Upper lobe of left lung (tissue), 6 donors: ENCODE measurements at regions not wholly inside any gene's neighbourhood (a gene's known extent, or its start where the extent isn't known, plus 50 kb on each side); places are given as distances from the start of the nearest gene placed in this dataset.
"Not testable (repeated sequence)": the region's sequence is repeated elsewhere in the genome, so short reads cannot be mapped to it uniquely, and the experiment has no call there.

Experiments used
- ATAC-seq, 2 donors: fragments of 200-7000 bp; cut with Tn5 transposase; one replicate each; pipeline ENCODE4 v1.9.1; 2022; ENCODE audit warnings: mild to moderate bottlenecking in 2 of 2, moderate library complexity in 2 of 2; ENCODE audit not compliant: low FRiP score in 2 of 2
- DNase-seq, 2 donors: peaks; one replicate each; pipeline ENCODE4 v3.0.0-alpha.2; 2019 to 2020
- H3K27ac ChIP-seq, 4 donors: fragments of 200-600 bp; sonication (generic); one replicate each; pipeline ENCODE4 v1.5.1; 2016 to 2019
- H3K27me3 ChIP-seq, 4 donors: fragments of 200-600 bp; sonication (generic); one replicate each; pipeline ENCODE4 v1.5.1; 2017 to 2019
- H3K36me3 ChIP-seq, 4 donors: fragments of 200-600 bp; sonication (generic); one replicate each; pipeline ENCODE4 v1.5.1; 2016 to 2019
- H3K4me1 ChIP-seq, 4 donors: fragments of 200-600 bp; sonication (generic); one replicate each; pipeline ENCODE4 v1.5.1; 2018 to 2019
- H3K4me3 ChIP-seq, 4 donors: fragments of 200-600 bp; sonication (generic); one replicate each; pipeline ENCODE4 v1.5.1; 2017 to 2019; ENCODE audit warnings: mild to moderate bottlenecking in 2 of 4, moderate library complexity in 1 of 4
- H3K9me3 ChIP-seq, 4 donors: fragments of 200-600 bp; sonication (generic); one replicate each; pipeline ENCODE4 v1.5.1; 2018 to 2019
- CTCF ChIP-seq, 6 experiments: fragments of 450-650 bp in 4 of 6; fragments of 200-600 bp in 2 of 6; sonication (generic) in 2 of 6; IDR thresholded peaks; one replicate each; pipeline ENCODE4 v1.5.1; 2016 to 2019; ENCODE audit warnings: antibody characterized with exemption in 6 of 6
- EP300 ChIP-seq, 4 donors: sonication (generic); formaldehyde crosslinking; IDR thresholded peaks; one replicate each; pipeline ENCODE4 v1.5.1; 2017; ENCODE audit warnings: antibody characterized with exemption in 4 of 4, control low read depth in 2 of 4
- POLR2A ChIP-seq, 4 donors: fragments of 450-650 bp; IDR thresholded peaks; one replicate each; pipeline ENCODE4 v1.5.1; 2016 to 2017; ENCODE audit warnings: antibody characterized with exemption in 4 of 4, mild to moderate bottlenecking in 2 of 4
- POLR2AphosphoS5 ChIP-seq, 2 donors: sonication (generic); formaldehyde crosslinking; IDR thresholded peaks; one replicate each; pipeline ENCODE4 v1.5.1; 2017; ENCODE audit warnings: antibody characterized with exemption in 2 of 2
- WGBS, 2 donors: methylation state at CpG; one replicate each; pipeline ENCODE4 v1.1.5; 2017 to 2018; 5-methylcytosine and 5-hydroxymethylcytosine counted together
- donor health status: DM: no; HTN: no; CAD: no; lungs with moderate emphysema.
- donor health status: DM: no; HTN: yes; CAD: no; lungs with severe emphysema.

- no peak for DNase-seq
- Histone ChIP-seq H3K27ac (no peak overlapping the region), H3K27me3 (no peaks in the 10 kb centered on the region), H3K4me1 (no peaks in the 10 kb centered on the region), H3K9me3 (no peaks in the 10 kb centered on the region), H3K4me3 (no peak overlapping the region), H3K36me3 (no peaks in the 10 kb centered on the region)
- 54 to 84% methylated on average over 4 to 5 of the region's 5 CpGs for WGBS, 2 donors
- no peak for ATAC-seq
- TF ChIP-seq EP300 (IDR thresholded peaks at IDR 0.05) = no peak
- TF ChIP-seq CTCF (IDR thresholded peaks at IDR 0.05) = no peak
- no peak for TF ChIP-seq POLR2A (IDR thresholded peaks at IDR 0.05)
Measured at GRCh38 chr6:84588697-84589080, 175.7 kb downstream of the TBX18 start.

DNA sequence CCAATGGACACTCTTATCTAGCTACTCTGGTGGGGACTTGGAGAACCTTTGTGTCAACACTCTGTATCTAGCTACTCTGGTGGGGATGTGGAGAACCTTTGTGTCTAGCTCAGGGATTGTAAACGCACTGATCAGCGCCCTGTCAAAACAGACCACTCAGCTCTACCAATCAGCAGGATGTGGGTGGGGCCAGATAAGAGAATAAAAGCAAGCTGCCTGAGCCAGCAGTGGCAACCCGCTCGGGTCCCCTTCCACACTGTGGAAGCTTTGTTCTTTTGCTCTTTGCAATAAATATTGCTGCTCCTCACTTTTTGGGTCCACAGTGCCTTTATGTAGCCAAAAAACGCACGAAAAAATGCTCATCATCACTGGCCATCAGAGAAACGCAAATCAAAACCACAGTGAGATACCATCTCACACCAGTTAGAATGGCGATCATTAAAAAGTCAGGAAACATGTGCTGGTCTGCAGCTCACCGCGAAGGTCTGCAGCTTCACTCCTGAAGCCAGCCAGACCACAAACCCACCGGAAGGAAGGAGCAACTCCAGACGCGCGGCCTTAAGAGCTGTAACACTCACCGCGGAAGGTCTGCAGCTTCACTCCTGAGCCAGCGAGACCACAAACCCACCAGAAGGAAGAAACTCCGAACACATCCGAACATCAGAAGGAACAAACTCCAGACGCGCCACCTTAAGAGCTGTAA, 176.3 kb downstream of the TBX18 start:
- H3K27ac ChIP-seq, H3K36me3 ChIP-seq, H3K27me3 ChIP-seq, DNase-seq, H3K4me3 ChIP-seq, ATAC-seq, H3K9me3 ChIP-seq, H3K4me1 ChIP-seq: not testable (repeated sequence)
- 60 to 70% methylated on average over 16 to 21 of the region's 21 CpGs for WGBS, 2 donors

- H3K27ac ChIP-seq, H3K9me3 ChIP-seq, ATAC-seq, H3K36me3 ChIP-seq, H3K4me3 ChIP-seq, H3K27me3 ChIP-seq, H3K4me1 ChIP-seq: not testable (repeated sequence)
- DNase-seq = peak in 1 of 2 donors; percentile 67
- WGBS, 2 donors = 96 to 100% methylated on average over 4 to 28 of the region's 28 CpGs
Measured at GRCh38 chr6:84587202-84587940, 177.0 kb downstream of the TBX18 start.

DNA sequence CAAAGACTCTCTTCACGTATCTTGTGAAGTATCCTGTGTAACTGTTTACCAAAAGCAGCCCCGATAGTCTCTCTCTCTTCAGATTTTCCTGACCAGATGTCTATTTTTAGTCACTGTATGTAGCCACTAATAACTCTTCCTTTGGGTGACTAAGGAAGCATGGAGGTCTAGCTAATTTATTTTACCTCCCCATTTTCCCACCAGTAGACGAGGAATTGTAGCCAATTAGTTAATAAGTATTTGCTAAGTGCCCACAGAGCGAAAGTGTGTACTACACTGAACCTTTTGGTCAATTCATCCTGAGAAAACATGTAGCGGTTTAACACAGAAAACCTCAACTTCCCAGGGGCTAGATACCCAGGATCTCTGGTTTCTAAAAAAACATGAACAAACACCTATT, 180.6 kb downstream of the TBX18 start:
- WGBS, 2 donors = 40 to 55% methylated on average over 5 of the region's 5 CpGs
- H3K9me3 ChIP-seq = no peaks in the 10 kb centered on the region
- no peaks in the 10 kb centered on the region for H3K36me3 ChIP-seq
- no peak overlapping the region for H3K4me3 ChIP-seq
- no peaks in the 10 kb centered on the region for H3K27me3 ChIP-seq
- no peak for TF ChIP-seq POLR2AphosphoS5 (IDR thresholded peaks at IDR 0.05)
- TF ChIP-seq POLR2A (IDR thresholded peaks at IDR 0.05) = no peak
- TF ChIP-seq CTCF (IDR thresholded peaks at IDR 0.05) = no peak
- TF ChIP-seq EP300 (IDR thresholded peaks at IDR 0.05) = no peak
- no peak overlapping the region for H3K27ac ChIP-seq
- no peaks in the 10 kb centered on the region for H3K4me1 ChIP-seq
- ATAC-seq = no peak
- DNase-seq = no peak

DNA sequence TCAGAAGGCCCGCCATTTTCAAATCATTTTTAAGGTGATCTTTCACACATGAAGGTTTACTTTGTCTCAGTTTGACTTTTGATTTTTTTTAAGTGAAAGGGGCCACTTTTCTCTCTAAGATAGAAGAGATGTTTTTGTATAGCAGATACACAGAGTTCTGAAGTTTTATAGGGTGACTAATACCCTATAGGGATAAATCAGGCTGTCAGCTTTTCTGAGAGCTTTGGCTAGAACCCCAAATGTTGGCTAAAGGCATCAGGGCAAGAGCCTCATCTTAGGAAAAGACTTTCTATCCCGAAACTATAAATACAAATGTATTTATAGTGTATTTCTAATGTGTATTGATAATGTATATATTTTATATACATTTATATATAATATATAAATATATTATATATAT, 181.4 kb downstream of the TBX18 start:
- 80 to 81% methylated on average over 2 of the region's 2 CpGs for WGBS, 2 donors
- no peak for DNase-seq
- no peaks in the 10 kb centered on the region for H3K27me3 ChIP-seq
- no peaks in the 10 kb centered on the region for H3K4me1 ChIP-seq
- H3K4me3 ChIP-seq = no peak overlapping the region
- H3K9me3 ChIP-seq = no peaks in the 10 kb centered on the region
- H3K36me3 ChIP-seq = no peaks in the 10 kb centered on the region
- TF ChIP-seq POLR2A (IDR thresholded peaks at IDR 0.05) (no peak), EP300 (IDR thresholded peaks at IDR 0.05) (no peak), CTCF (IDR thresholded peaks at IDR 0.05) (no peak), POLR2AphosphoS5 (IDR thresholded peaks at IDR 0.05) (no peak)
- H3K27ac ChIP-seq = no peak overlapping the region
- no peak for ATAC-seq
